LHCN-M2 (cell line): ENCODE measurements at regions not wholly inside any gene's neighbourhood (a gene's known extent, or its start where the extent isn't known, plus 50 kb on each side); places are given as distances from the start of the nearest gene placed in this dataset.

Source experiments
- DNase-seq: peaks from one replicate; pipeline ENCODE4 v3.0.0-alpha.2; 2012; ENCODE audit warnings: low read depth

DNA sequence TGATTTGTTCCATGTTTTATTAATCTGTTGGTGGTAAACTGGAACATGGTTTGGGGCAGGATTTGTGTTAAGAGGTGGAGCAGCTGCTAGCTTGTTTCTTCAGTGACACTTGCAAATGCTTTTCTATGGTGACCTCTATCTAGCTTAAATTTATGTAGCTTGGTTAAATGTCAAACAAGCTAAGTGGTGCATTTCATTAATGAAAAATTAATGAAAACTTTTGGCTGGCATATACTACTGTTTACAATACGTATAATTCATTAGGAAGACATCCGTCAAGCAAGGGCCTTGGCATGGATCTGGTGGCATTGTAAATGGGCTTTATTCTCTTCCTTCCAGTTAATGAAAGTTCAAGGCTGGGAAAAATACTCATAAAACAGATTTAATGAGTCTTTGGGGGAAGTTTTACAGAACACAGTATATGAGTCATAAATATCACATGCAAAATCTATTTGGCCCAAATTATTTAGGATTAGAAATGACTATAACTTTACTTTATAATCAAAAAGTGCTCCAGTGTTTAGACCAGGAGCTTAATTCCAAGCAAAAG, 807.7 kb upstream of the SEL1L start:
- no peak for DNase-seq

DNA sequence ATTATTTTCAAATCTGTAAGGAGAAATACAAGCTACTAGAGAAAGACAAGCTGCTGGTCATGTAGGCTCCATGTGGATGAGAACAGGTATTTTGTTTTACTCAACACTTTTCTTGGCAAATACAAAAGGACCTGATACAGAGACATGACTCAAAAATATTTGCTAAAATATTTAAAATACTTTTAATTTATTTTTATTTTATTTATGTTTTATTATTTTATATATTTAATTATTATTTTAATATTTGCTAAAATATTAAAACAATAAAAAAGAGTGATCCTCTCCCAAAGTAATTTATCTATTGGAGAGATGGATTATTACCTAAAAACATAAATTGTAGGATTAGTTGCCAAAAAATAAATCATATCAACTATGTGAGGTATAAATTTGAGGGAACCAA, 808.9 kb upstream of the SEL1L start:
- no peak for DNase-seq

DNA sequence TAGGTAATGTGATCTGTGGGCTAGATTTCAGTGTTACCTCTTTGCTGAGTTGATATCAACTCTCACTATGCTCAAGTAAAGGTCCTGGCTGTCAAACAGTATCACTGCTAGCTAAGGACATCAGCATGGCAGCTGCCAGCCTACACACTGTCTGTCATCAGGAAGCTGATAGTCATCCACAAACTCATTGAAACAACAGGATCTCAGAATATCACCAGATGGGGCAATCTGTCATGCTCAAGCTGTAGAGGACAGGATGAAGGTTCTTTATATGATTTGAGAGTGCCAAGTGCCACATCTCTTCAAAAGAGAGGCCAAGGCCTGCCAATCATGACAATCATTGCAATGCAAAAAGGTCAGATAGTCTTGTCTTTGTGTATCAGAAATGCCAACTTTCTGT, 811.5 kb upstream of the SEL1L start:
- no peak for DNase-seq

DNA sequence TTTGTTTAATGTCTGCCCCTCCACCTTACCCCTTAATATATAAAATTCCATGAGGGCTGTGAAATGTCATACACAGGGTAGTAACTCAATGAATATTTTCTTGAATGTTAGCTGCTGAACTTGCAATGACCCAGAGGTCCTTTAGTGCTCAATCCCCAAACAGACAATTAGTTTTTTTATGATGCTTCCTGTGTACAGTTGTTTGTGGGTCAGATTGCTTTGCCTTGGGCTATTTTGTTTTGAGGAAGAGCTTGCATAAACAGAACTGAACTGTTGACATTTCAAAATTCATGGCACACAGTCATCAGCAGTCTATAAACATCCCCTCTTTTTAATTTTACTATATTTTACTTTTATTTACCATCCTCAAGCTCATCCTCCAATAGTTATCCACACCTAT, 820.5 kb upstream of the SEL1L start:
- no peak for DNase-seq

DNA sequence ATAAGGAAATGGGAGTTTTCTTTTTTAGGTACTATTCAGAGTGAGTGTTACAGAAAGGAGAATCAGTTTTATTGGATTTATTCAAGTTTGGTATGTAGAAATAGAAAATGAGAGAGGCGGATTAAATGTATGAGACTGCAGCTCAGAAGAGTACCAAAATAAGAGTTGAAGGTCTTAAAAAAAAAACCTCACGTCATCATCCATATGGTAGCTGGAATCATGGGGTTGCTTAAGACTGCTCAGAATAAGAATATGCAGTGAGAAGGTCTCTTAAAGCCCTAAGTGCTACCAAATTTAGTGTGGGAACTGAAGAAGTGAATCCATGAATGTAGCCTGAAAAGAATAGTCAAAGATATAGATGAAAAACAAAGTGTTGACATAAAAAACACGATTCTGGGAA, 825.5 kb upstream of the SEL1L start:
- no peak for DNase-seq

DNA sequence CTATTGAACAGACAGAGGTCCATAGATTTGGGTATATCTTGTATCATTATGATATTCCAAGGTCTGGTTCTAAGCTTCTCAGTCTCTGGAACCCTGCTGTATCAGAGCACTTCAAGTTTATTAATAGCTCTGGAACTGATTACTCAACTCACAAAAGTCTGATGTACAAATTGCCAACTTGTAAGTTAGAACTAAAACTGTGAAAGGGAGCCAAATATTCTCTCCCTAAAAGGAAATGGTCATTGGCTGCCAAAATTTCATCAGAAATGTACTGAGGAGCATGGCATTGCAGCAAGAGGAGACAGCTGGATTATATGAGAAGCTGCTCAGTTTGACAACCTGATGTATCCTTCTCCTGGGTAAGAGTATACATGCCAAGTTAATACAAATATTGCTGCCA, 828.8 kb upstream of the SEL1L start:
- no peak for DNase-seq

DNA sequence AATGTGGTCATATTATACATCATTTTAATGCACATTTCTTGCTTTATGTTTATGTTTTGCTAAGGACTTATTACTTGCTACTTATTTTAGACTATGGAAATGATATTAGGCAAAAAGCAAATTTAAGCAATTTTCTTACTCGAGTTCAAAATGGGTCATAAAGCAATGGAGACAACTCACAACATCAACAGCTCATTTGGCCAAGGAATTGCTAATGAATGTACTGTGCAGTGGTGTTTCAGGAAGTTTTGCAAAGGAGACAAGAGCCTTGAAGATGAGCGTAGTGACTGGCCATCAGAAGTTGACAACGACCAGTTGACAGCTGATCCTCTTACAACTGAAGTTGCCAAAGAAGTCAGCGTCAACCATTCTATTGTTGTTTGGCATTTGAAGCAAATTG, 831.8 kb upstream of the SEL1L start:
- no peak for DNase-seq

DNA sequence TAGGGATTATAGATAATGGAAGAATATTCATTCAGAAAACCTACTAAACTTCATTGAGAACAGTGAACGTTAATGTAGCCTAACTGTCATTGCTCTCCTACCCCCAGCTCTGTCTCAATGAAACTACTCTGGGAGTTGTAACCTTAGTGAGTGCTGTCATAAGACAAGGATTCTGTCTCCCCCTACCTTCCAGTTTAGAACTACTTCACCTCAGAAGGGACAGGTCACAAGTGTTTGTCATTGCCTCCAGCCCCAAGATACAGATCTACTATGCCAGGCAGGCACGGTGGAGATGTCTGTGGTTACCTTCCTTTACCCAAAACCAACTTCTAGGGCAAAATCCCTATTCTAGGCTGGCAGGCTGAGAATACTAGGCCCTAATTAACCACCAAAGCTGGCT, 833.1 kb upstream of the SEL1L start:
- DNase-seq, result no peak

DNA sequence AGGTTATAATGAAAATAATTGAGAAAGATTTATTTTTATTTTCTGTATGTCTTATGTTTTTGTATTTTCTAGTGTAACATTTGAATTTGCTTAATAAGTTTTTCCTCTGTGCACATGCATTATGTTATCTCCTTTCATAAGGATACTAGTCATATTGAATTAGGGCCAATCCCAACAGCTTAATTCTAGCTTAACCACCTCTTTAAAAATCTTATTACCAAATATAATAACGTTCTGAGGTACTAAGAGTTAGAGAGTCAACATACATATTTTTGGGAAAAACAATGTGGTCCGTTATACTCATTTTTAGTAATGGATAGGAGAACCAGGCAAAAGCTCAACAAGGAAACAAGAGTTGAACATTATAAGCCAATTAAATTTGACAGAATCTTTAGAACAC, 845.6 kb upstream of the SEL1L start:
- no peak for DNase-seq

DNA sequence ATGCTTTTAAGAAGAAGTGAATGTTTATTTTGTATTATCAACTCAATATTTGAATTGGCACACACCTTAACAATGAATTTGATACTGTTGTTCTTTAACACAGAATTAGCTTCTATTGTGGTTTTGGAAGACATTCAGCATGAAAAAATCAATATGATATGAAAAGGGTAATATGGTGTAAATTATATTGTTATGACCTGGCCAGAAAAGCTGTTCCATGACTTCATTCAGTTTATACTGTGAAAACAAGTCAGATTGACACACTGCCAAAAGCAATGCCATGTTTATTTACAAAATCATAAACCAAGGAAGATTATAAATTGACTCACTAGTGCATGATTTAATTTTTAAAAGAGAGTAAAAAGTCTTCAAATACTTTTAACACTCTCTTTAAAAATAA, 851.4 kb upstream of the SEL1L start:
- DNase-seq, result no peak

DNA sequence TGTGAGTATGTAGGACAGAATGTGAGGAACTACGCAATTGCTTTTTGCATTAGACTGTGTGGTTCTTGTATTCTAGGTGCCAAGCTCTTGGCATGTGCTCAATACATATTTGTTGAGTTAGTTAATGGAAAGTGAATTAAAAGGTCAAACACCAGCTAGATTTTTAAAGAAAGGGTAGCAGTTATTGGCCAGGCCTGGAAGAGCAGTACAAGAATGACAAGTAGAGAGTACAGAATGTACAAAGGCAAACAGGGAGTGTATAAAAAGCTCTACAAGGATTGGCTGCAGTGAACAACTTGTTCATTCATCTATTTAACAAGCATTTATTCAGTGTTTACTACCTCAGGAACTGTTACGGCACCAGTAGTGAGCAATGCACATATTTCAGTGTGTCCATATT, 854.0 kb upstream of the SEL1L start:
- DNase-seq, result no peak

DNA sequence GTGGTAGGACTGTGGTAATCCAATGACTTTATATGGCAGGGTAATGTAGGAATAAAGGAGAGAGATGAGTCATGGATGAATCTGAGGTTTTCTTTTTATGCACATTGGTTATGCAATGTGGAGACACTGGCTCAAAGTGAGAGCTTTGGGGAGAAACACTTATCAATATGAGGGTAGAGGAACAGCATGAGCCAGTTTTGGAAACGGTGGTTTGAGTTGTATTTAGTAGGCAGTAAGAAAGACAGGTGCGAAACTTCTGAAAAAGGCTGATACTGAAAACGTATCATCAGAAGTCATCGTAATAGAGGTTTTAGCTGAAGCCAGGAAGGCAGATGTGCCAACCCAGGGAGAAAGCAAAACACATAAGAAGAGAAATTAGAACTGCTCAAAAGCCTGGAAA, 854.8 kb upstream of the SEL1L start:
- no peak for DNase-seq

DNA sequence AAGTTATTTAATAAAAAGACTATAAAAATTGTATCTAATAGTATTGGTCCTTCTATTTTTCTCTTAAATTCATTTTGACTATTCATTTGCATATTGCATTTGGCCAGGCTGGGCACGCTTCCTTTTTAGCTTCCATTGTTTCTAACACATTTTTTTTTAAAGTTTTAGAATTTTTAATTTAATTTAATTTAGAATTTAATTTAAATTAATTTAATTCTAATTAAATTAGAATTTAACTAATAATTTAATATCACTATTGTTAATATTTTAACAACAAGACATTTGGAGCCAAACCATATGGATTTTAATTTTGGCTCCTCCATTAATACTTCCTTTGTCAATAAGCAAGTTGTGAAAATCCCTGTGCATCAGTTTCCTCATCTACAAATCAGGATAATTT, 856.9 kb upstream of the SEL1L start:
- no peak for DNase-seq

DNA sequence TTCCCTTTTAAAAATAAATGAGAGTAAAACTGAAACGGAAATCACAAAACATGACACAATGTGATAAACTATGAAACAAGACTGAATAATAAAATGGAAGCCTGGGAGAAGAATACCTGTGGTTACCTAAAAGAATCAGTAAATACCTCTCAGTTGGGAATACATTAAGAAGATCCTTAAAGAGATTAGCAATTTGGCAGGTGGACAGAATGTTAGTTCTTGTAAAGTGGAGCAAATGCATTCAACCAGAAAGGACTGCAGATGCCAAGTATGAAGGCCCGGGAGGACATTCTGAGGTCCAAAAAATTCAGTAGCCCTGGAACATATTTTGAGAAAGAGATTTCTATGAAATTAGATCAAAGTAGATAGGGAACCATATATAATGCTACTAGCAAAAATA, 861.3 kb upstream of the SEL1L start:
- no peak for DNase-seq

DNA sequence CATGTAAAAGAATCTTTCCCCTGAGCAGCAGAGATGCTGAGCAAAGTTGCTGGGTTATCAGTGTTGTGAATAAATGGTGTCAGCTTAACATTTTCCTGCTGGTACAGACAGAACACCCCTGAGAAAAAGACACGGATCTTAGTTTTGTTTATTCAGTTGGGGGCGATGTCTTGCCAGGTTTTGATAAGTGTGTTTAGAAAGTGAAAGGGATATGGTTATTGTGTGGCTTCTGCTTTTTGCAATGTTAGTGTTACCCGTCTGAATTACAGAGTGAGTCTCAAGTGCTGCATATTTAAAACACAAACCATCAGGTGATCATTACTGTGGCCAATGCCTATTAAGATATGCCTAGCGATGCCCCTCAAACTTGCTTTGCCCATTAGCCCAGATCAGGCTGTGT, 864.6 kb upstream of the SEL1L start:
- DNase-seq, result no peak

DNA sequence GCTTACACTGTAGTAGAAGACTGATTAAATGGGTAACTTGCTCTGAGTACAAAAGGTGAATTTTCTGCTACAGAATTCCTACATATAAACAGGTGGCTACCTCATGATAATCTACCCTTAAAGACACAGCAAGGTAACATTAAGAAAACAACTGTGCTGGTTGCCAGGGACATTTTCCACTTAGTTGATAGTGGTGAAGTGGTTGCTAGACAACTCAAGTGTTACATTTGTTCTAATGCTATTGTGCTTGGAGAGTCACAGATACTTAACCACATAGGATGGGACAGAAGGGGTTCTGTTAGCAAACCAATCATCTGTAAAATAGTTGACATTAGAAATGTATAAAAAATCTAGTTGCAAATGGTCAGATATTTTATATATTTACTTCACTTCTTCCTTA, 870.3 kb upstream of the SEL1L start:
- no peak for DNase-seq

DNA sequence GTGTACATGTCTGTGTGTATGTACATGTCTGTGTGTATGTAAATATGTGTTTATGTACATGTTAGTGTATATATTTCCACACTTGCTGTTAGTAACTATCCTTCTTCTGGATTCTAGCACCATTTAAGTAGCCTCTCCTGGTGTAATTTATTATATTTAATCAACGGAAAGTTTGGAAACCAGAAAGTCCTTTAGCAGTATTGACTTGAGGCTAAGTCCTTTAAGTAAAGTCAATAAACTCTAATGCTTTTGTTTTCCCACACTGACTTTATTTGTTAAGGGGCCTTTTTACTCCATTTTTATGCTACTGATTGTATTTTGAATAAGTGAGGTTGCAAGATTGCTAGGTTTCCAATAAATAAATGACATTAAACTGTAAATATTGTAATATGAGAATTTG, 876.4 kb upstream of the SEL1L start:
- DNase-seq, result no peak

DNA sequence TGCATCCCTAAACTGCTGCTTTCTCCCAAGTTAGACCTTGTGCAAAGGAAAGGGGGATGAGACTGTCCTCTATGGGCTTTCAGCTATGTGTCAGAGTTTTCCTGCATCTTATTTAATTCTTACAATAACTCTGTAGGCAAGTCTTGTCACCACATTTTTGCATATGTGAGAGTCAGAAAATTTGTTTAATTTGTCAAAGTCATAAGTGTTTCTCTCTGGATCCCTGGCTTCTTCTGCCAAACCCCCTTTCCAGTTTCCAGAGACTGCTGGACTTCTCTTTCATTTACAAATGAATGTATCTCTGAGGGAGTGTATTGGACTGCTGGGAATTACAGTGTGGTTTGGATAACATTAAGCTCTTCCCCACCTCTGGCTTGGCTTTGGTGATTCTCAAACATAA, 877.6 kb upstream of the SEL1L start:
- DNase-seq, result no peak

DNA sequence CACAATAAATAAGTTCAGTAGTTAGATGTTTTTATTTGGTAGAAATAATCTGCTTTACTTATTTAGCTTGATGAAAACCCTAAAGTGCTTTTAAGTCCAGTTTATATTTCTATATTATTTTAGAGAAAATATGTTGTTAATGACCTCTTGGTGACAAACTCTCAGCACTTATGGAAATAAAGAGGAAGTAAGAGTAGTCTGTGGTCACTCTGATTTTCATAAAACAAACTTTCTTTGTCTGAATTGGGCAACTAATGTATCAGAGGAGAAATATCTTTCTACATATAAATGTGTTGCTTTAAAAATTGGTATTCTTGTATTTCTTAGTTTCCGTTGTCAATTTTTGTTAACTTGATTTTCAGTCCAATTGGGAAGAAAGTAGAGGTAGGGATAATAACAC, 878.9 kb upstream of the SEL1L start:
- DNase-seq, result no peak

DNA sequence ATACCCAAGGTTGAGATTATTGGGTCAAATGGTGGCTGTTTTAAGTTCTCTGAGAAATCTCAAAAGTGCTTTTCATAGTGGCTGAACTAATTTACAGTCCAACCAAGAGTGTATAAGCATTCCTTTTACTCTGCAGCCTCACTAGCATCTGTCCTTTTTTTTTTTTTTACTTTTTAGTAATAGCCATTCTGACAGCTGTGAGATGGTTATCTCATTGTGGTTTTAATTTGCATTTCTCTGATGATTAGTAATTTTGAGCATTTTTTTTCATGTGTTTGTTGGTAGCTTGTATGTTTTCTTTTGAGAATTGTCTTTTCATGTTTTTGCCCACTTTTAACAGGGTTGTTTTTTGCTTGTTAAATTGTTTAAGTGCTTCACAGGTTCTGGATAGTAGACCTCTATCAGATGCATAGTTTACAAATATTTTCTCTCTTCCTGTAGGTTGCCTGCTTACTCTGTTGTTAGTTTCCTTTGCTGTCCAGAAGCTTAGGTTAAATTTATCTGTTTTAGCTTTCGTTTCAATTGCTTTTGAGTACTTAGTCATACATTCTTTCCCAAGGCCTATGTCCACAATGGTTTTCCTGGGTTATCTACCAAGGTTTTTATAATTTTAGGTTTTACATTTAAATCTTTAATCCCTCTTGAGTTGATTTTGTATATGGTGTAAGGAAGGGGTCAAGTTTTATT, 881.3 kb upstream of the SEL1L start:
- no peak for DNase-seq

DNA sequence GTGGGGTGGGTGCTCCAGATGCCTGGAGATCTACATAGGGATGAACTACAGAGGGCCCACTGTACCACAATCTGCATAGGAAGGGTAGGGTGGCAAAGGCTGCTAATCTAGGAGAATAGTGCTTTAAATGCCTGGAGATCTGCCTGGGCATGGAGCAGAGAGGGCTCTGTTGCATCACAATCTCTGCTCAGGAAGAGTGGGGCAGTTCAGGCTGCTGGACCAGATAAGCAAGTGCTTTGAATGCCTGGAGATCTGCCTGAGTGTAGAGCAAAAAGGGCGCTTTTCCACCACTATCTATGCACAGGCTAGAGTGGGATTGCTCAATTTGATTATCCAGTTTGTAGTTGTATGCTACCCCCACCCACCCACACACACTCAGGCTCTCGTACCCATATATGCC, 886.3 kb upstream of the SEL1L start:
- no peak for DNase-seq

DNA sequence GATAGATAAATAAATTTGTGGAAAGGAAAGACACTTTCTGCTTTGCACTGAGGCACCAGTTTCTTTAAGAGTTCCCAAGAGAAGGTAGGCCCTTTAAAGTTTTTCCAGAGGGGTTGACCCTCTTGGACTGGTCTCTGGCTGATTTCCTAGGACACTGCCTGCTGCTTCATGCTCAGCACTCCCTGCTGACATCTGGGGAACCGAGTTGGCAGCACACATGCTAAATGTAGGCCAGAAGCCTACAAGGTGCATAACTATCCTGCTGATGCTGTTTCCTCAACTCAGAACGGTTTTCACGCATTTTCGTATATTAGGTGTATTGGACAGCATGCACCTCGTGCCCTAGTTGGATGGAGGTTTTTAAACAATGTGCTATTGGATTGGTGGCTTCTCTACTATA, 887.2 kb upstream of the SEL1L start:
- DNase-seq, result no peak

DNA sequence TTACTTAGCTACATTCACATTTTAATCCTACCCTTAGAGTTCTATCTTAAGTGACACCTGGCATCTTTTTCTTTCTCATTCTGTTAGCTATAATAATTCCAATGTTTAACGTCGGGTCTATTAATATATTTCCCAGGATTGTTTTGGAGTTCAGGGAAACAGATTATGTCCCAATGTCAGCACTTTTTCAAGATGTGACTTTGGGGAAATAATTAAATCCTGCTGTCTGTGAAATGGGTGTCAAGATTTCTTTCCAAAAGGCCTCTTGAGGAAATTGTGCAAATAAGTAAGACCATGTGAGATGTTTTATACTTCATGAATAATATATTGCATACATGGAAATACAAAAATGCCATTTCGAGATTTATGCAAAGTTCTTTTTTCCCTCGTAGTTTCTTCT, 887.6 kb upstream of the SEL1L start:
- DNase-seq, result no peak

DNA sequence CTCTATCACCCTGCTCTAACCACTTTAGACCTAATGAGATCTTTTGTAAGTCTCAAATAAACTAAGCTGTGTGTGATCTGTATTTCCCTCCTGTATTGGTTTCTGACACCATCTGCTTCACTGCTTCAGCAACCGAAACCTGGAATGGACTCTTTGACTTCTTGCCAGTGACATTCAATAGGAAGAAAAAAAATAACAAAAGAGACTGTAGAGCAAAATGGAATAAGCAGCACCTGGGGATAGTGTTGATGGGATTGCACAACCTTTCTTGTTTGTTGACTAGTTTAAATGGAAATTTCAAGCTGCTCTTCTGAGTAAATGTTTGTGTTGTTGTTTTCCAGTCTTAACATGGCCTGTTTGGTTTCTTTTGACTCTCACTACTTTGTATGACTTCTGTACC, 888.6 kb upstream of the SEL1L start:
- DNase-seq, result no peak
